Muscle of arm (tissue), 1 donor: ENCODE measurements at regions not wholly inside any gene's neighbourhood (a gene's known extent, or its start where the extent isn't known, plus 50 kb on each side); places are given as distances from the start of the nearest gene placed in this dataset.
"Not testable (repeated sequence)": the region's sequence is repeated elsewhere in the genome, so short reads cannot be mapped to it uniquely, and the experiment has no call there.

Experiments used
- DNase-seq: peaks from one replicate; pipeline ENCODE4 v3.0.0-alpha.2; 2013

DNA sequence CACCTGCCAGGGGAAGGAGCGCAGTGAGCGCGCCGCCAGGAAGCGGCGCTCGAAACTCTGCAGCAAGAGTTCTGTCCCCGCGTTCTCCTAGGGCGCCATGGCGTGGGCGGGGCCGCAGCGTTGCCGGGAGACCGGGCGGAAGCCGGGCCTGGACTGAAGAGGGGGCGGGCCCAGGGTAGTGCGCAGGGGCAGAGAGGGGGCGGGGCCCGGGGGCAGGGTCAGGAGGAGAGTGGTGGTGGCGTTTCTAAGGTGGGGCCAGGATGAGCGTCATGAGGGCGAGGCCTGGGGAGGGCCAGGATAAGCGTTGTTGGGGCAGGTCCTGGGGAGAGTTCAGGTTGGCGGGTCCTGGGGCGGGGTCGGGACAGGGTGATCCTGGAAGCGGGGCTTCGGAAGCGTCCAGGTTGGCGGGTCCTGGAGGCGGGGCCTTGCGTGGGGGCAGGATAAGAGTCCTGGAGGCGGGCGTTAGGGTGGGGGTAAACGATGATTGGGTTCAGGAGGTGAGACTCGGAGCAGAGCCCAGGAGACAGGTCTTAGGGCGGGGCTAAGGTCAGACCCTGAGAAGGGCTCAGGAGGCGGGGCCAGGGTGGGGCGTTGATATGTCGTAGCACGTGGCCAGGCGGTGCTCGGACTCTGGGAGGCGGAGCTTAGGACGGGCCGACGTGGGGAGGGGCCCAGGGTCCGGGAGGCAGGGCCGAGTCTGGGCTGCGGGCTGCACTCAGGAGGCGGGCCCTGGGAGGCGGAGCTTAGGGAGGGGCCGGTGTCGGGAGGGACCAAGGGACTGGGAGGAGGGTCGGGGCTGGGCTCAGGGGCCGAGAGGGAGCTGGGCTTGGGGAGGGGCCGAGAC, 189.4 kb downstream of the ADRA2C start:
- DNase-seq: peak; percentile 97

DNA sequence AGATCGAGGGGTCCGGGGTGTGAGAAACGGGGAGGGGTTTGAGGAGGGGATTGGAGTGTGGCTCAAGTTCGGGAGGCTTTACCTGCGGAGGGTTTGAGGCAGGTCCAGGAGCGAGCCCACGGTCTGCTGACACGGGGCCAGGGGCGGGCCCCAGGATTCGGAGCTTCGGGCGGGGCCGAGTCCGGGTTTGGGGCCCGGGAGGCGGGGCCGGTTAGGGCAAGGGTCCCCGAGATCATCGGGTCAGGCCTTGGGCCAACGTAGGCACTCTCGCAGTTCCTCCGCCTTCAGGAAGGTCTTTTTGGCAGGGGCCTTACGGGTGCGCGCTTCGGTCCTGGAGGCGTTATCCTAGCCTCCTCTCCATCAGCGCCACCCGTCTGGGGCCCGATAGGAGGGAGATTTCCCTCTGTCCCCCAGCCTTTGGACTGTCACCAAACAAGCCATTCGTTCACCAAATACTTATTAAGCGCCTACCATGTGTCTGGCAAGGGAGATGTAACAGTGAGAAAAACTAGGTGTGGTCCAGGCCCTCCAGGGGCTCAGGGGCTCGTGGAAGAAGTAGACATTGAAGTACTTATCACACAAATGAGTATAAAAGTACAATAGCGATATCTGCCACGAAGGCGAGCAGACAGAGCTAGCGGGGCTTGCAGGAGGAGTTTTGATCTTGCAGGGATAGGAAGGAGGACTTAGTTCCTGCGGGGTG, 190.1 kb downstream of the ADRA2C start:
- not testable (repeated sequence) for DNase-seq

DNA sequence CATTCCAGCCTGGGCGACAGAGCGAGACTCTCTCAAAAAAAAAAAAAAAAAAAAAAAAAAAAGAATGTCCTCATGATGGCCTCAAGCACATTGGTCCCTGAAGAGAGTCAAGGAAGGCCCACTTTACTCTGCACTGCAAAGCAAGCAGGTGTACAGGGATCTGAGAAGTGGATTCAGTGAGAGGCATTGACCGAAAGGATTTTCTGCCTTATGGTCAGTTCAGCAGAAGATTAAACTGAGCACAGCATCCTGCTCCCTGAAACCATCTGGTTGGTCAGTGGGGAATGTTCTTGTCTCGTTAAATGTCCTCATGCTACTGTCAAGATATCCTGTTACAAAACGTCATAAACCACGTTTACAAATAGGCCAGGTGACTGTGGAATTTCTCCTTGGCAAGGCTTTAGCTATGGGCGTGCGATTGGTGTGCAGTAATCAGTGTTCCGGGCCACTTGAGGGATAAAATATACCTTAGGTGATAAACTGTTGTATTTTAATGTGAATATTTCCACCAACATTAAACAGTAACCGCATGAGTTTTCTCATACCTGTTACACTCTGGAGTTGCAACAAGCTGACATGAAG, 195.0 kb downstream of the ADRA2C start:
- not testable (repeated sequence) for DNase-seq

DNA sequence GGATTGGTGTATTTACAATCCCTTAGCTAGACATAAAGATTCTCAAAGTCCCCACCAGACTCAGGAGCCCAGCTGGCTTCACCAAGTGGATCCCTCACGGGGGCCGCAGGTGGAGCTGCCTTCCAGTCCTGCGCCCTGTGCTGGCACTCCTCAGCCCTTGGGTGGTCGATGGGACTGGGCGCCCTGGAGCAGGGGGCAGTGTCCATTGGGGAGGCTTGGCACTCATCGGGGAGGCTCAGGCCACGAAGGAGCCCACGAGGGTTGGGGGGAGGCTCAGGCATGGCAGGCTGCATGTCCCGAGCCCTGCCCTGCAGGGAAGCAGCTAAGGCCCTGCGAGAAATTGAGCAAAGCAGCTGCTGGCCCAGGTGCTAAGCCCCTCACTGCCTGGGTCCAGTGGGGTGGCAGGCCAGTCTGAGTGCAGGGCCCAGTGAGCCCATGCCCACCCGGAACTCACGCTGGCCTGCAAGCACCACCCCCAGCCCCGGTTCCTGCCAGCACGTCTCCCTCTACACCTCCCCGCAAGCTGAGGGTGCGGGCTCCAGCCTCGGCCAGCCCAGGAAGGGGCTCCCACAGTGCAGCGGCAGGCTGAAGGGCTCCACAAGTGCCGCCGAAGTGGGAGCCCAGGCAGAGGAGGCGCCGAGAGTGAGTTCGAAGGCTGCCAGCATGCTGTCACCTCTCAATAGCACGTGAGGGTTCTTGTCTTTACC, 198.5 kb downstream of the ADRA2C start:
- DNase-seq: not testable (repeated sequence)

DNA sequence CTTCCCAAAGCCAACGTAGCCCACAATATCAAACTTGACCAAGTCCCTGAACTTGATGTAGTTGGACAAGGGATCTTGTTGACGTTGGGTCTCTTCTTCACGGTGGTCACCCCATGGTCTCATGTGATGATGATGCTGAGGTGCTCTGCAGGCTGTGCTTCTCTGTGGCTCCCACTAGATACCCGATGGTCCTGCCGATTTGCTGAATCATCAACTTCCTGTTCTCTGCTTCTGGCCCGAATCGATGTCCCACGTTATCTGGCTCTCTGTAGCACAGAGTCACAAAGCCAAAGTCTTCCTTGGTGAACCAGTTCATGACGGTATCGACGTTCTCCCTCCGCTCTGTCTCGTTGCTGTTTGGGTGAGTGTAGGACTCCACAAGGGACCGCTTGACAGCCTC, 201.0 kb downstream of the ADRA2C start:
- not testable (repeated sequence) for DNase-seq

DNA sequence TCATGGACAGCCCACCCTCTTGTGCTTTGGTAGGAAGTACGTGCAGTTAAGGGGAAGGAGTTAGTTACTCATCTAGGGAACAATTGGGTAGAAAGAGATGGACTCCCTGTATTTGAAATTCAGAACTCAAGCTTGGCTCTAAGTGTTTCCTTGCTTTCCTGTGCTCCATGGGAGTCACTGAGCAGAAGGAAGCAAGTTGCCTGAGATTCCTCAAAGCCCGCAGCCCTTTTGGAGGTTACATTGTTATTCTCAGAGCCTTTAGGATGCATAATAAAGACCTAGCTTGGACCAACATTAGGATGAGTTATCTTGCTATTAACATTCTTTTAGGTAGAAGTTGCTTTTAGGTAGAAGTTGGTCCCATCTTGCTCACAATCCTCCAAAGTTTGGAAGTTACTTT, 206.4 kb downstream of the ADRA2C start:
- DNase-seq: not testable (repeated sequence)

DNA sequence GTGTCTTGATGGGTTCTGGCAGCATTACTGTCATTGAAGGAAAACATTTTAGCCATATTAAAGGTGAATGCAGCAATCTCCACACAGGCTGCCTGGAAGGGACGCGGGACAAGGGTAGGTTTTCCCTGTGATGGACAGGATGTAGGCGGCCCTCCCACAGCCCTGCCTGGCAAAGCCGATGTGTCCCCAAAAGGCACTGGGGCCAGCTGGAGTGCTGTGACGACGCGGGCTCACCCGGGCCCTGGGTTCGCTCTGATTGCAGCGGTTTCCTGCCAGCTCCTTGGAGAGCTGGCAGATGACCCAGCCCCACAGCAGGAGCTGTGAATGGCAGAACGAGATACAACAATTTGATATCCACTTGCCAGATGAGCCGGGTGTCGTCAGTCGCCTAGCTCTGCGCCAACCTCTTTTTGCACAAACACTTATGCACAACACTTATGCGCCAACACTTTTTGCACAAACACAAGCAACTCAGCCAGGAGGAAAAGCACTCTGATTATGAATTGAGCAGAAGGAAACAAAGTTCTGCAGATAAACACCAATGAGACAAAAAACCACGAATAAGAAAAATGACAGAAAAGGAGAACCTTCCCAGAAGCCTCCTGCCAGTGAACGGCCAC, 207.5 kb downstream of the ADRA2C start:
- not testable (repeated sequence) for DNase-seq

DNA sequence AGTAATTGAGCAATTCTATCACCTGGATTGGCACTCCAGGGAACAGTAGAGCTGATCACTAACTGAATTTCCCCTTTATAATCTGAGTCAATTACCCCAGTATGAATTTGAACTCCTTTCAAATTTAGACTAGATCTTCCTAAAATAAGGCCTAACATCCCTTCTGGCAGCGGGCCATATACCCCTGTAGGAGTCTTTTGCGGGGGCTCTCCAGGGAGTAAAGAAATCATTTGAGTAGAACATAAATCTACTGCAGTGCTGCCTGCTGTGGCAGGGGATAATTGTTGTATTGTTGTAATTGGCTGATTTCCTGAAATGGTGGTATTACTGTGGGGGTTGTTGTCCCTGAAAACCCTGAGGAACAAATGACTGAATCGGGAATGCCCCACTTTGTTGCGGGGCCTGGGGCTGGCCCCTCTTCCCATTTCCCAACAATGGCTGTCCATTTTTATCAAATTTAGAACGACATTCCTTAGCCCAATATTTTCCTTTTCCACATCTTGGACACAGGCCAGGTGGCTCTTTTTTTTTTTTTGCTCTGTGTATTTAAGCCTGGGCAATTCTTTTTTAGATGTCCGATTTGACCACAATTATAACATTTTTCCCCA, 217.4 kb downstream of the ADRA2C start:
- DNase-seq: not testable (repeated sequence)

DNA sequence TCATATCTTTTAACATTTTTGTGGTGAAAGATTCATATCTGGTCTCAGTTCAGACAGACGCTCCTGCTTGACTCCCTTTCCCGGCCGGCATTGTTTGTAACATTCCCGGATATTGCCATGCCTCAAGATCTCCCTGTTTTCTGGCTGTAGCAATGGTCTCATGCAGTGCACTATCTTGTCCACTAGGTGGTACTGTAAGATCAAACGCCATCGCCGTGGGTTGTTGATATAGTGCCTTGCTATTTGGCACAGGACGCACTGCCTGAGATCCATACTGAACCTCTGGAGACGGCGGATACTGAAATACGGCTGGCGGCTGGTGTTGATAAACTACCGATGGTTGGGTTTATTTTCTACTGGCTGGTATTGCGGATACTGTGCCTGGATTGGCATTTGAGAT, 218.6 kb downstream of the ADRA2C start:
- not testable (repeated sequence) for DNase-seq

DNA sequence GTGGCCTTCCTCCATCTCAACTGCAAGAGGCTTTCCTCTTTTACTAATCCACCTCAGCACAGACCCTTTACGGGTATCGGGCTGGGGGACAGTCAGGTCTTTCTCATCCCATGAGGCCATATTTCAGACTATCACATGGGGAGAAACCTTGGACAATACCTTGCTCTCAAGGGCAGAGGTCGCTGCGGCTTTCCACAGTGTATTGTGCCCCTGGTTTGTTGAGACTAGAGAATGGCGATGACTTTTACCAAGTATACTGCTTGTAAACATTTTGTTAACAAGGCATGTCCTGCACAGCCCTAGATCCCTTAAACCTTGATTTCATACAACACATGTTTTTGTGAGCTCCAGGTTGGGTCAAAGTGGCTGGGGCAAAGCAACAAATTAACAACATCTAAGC, 220.2 kb downstream of the ADRA2C start:
- not testable (repeated sequence) for DNase-seq

DNA sequence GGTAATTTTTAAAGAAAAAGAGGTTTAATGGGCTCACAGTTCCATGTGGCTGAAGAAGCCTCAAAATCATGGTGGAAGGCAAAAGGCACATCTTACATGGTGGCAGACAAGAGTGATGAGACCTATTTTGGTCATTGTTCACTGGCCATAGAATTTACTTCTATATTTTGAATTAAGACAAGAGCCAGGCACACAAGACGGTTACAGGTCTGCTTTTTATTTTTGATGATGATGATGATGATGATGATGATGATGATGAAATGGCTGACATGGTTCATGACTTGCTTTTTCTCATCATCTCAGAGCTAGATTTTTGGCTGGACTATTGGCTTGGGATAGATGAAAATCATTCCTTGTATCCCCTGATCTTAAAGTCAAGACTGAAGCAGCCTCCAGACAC, 229.3 kb downstream of the OTOP1 start:
- not testable (repeated sequence) for DNase-seq

DNA sequence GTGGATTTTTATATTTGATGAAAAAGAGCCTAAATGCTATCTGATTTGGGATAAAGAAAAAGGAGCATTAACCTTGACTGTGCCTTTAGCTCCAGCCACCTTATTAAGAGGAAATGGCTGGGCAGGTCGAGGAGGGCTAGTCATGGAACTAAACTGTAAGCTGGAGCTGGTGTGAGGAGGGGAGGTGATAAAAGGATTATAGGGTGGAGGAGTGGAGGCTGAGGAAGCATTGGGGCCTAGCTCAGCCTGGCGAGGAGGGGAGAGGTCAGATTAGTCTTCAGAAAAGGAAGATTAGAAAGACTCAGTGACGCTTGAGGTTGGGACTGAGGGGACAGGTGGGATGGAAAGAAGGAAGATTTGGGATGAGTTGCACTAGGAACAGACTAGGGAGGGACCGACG, 222.7 kb downstream of the OTOP1 start:
- DNase-seq: not testable (repeated sequence)

DNA sequence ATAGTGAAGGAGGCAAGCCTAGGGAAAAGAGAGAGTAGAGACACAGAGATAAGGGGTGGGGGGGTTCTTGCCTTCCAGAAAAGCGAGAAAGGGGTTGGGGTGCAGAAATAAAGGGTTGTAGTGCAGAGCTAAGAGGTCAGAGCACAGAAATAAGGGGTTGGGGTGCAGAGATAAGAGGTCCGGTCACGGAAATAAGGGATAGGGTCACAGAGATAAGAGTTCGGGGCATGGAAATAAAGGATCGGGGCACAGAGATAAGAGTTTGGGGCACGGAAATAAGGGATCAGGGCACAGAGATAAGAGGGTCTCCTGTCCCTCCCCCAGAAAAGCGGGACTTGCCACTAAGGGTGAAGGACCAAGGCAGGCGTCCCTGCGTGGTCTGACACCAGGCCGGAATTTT, 222.0 kb downstream of the OTOP1 start:
- DNase-seq: not testable (repeated sequence)

DNA sequence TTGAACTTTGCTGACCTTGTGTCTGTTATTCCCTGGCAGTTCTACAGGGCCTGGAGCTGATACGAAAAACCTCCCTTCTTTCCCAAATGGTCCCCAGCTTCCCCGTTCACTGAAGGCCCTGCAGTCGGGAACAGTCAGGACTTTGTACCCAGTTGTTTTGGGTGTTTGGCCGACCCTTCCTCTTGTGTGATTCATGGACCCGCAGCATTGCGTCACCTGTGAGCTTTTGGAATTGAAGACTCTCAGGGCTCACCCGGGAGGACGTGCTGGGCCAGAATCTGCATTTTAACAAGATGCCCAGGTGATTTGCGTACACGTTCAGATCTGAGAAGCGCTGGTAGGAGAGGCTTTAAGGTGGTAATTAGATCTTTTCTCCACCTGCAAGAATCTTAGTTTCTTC, 220.4 kb downstream of the OTOP1 start:
- DNase-seq: not testable (repeated sequence)

DNA sequence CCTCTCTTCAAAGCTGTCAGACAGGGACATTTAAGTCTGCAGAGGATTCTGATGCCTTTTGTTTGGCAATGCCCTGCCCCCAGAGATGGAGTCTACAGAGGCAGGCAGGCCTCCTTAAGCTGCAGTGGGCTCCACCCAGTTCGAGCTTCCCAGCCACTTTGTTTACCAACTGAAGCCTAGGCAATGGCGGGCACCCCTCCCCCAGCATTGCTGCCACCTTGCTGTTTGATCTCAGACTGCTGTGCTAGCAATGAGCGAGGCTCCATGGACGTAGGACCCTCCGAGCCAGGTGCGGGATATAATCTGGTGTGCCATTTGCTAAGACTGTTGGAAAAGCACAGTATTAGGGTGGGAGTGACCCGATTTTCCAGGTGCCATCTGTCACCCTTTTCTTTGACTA, 207.7 kb downstream of the OTOP1 start:
- not testable (repeated sequence) for DNase-seq

DNA sequence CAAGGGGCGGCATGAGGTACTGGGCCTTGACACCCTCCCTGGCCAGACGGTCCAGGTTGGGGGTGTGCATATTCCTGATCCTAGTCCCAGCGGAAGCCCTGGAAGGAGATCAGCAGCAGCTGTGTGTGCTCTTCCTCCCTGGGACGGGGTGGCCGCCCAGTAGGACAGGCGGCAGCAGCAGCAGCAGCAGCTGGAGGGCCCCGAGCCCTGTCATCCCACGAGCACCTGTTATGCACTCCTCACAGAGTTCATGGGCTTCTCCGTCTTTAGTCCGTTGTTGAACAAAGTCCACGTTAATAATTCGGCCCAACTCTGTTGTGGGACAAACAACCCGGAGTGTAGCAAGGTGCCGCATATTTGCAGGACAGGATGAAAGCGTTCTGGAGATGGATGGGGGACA, 205.6 kb downstream of the OTOP1 start:
- DNase-seq: not testable (repeated sequence)

DNA sequence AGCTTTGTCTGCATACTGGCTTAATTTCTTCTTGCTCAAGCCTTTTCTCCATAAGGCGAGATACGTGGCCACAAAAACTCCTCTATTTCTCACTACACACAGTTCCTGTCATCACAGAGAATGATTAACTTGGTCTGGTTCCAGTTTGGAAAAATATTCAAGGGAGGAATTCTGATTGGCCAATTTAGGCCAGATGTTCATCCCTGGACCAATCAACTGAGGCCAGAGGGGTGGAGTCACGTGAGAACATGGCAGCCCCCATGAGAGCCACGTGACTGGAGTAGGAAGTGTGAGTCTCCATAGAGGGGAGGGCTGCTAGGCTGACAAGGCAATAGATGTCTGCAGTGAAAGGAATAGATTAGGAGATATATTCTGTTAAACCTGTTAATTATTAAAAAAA, 200.0 kb downstream of the OTOP1 start:
- not testable (repeated sequence) for DNase-seq

DNA sequence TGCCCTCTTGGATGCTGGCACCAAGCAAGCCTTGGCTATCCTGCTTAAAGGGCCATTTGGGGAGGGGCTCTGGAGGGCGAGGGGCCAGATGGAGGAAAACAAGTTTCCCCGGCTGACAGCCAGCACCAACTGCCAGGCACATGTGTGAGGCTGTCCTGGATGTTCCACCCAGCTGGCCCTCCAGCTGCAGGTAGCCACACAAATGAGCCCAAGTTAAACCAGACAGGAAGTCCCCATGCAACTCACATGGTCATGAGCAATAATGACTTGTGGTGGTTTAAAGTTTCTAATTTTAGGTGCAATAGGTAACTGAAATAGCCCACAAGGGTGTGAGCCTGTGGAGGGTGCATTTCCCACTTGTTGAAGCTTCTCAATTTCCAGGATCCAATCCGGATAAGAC, 198.0 kb downstream of the OTOP1 start:
- not testable (repeated sequence) for DNase-seq

DNA sequence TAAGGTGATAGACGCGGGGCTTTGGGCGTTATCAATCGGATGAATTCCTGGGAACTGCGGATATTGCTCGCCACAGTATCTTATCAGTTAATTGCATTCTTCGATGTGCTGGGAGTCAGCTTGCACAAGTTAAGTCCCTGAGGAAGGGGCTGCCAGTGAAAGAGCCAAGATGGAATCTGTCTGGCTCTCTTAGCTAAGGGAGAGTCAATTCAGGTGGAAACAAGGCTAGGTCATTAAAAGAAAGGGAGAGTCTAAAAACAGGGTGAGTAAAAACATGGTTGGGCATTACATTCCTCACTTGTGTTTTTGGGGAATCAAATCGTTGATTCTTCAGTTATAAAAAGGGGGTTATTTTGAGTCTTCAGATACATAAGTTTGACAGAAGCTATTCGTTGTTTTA, 196.2 kb downstream of the OTOP1 start:
- not testable (repeated sequence) for DNase-seq

DNA sequence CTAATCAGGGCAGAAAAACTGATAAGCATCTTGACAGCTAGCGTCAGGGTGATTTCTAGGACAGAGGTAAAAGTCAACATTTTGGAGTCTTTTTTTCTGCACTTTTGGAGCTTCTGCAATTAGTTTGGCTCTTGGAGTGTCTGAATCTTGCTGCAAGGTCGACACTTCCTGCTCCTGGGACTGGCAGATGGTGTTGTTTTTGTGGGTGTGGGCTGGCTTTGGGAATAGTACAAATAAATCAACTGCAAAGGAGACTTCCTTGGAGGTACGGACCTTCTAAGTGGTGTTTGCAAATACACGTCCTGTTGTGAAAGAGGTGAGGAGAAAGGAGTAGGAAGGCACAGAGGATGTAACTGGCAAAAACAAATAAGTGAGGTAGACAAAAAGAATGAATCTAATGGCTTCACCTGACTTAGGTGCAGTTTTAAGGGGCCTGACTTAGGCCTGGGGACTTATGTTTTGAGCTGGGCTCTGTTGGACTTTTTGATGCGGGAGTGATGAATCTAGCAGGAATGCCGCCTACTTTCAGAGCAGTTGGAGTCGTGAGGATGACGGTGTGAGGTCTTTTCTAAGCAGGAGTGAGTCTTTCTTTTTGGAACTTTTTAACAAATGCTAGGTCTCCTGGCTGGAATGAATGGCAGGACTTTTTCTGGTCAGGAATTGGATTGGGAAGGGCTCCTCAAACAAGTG, 195.1 kb downstream of the OTOP1 start:
- DNase-seq: not testable (repeated sequence)

DNA sequence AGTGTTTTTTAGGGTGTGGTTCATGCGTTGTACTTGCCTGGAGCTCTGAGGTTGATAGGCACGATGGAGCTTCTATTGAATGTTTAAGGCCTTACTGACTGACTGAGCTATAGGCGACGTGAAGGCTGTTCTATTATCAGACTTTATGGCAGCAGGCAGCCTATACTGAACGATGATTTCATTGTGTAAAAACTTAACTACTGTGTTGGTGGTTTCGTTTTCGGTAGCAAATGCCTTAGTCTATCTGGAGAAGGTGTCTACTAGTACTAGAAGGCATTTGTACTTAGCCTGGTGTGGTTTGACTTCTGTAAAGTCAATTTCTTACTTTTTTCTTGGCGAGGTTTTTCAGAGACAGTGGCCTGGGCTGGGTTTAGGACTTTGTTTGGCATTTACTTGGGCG, 194.4 kb downstream of the OTOP1 start:
- DNase-seq: not testable (repeated sequence)
